GM12878 (cell line): ENCODE measurements at regions not wholly inside any gene's neighbourhood (a gene's known extent, or its start where the extent isn't known, plus 50 kb on each side); places are given as distances from the start of the nearest gene placed in this dataset.

Experiments
- ATF7 ChIP-seq: fragments of 450-650 bp; IDR thresholded peaks from 2 replicates; pipeline ENCODE4 v1.6.1; 2016; ENCODE audit warnings: low read depth, mild to moderate bottlenecking
- BACH1 ChIP-seq: fragments of 450-650 bp; IDR thresholded peaks from 2 replicates; pipeline ENCODE4 v1.6.1; 2017; ENCODE audit warnings: mild to moderate bottlenecking, borderline replicate concordance
- BCL11A ChIP-seq: IDR thresholded peaks from 2 replicates; pipeline ENCODE4 v1.6.1; 2011; ENCODE audit warnings: low read depth, low read length
- BMI1 ChIP-seq: fragments of 450-650 bp; IDR thresholded peaks from 2 replicates; pipeline ENCODE4 v1.6.1; 2016; ENCODE audit warnings: mild to moderate bottlenecking, moderate library complexity, borderline replicate concordance
- BRCA1 ChIP-seq: IDR thresholded peaks from 2 replicates; pipeline ENCODE4 v1.6.1; 2011; ENCODE audit warnings: low read depth, low read length, improper control_type of control experiment
- CBX5 ChIP-seq: sonication (generic); IDR thresholded peaks from 2 replicates; pipeline ENCODE4 v1.6.1; 2016; ENCODE audit warnings: low read depth, moderate library complexity, mild to moderate bottlenecking, inconsistent platforms
- CHD1 ChIP-seq: IDR thresholded peaks from 2 replicates; pipeline ENCODE4 v1.6.1; 2012; ENCODE audit warnings: low read depth, low read length, improper control_type of control experiment
- DPF2 ChIP-seq: fragments of 450-650 bp; IDR thresholded peaks from 2 replicates; pipeline ENCODE4 v1.6.1; 2017; ENCODE audit warnings: mild to moderate bottlenecking
- EP300 ChIP-seq, 2 experiments: fragments of 150-350 bp in 1 of 2; IDR thresholded peaks; 2 replicates each; pipeline ENCODE4 v1.6.1; 2011 to 2012; ENCODE audit warnings: low read depth in 2 of 2, low read length in 2 of 2, borderline replicate concordance in 1 of 2, improper control_type of control experiment in 1 of 2, inconsistent platforms in 1 of 2; ENCODE audit not compliant: control insufficient read depth in 1 of 2
- EZH2 ChIP-seq: IDR thresholded peaks from 2 replicates; pipeline ENCODE4 v1.6.1; 2012; ENCODE audit warnings: low read depth, mild to moderate bottlenecking, control low read depth, inconsistent platforms, low read length, borderline replicate concordance; ENCODE audit not compliant: control insufficient read depth
- FOXK2 ChIP-seq: fragments of 450-650 bp; IDR thresholded peaks from 2 replicates; pipeline ENCODE4 v1.6.1; 2017; ENCODE audit warnings: mild to moderate bottlenecking, moderate library complexity
- FOXM1 ChIP-seq: IDR thresholded peaks from 2 replicates; pipeline ENCODE4 v1.6.1; 2012; ENCODE audit warnings: low read depth, mild to moderate bottlenecking, inconsistent platforms, low read length, moderate library complexity
- IKZF1 ChIP-seq: fragments of 450-650 bp; conservative IDR thresholded peaks from 2 replicates; pipeline ENCODE4 v1.6.1; 2017; ENCODE audit warnings: antibody characterized with exemption, mild to moderate bottlenecking
- IKZF2 ChIP-seq, 2 experiments: fragments of 450-650 bp; IDR thresholded peaks; 2 replicates each; pipeline ENCODE4 v1.6.1; 2017; ENCODE audit warnings: mild to moderate bottlenecking in 2 of 2, moderate library complexity in 2 of 2
- MEF2B ChIP-seq: fragments of 450-650 bp; IDR thresholded peaks from 2 replicates; pipeline ENCODE4 v1.6.1; 2018; ENCODE audit warnings: mild to moderate bottlenecking, moderate library complexity; ENCODE audit not compliant: partially characterized antibody, poor library complexity, severe bottlenecking
- MTA3 ChIP-seq: IDR thresholded peaks from 2 replicates; pipeline ENCODE4 v1.6.1; 2012; ENCODE audit warnings: low read length, inconsistent platforms, borderline replicate concordance
- PML ChIP-seq: IDR thresholded peaks from 2 replicates; pipeline ENCODE4 v1.6.1; 2012; ENCODE audit warnings: low read length, inconsistent platforms
- POLR2AphosphoS2 ChIP-seq: IDR thresholded peaks from 2 replicates; pipeline ENCODE4 v1.6.1; 2011; ENCODE audit warnings: low read depth, mild to moderate bottlenecking, low read length, improper control_type of control experiment, moderate library complexity
- POLR2AphosphoS5 ChIP-seq: IDR thresholded peaks from 2 replicates; pipeline ENCODE4 v1.6.1; 2011; ENCODE audit warnings: mild to moderate bottlenecking, low read length, inconsistent platforms
- RAD51 ChIP-seq: fragments of 450-650 bp; IDR thresholded peaks from 2 replicates; pipeline ENCODE4 v1.6.1; 2016; ENCODE audit warnings: moderate library complexity, mild to moderate bottlenecking, inconsistent platforms
- RELA ChIP-seq: fragments of 450-650 bp; IDR thresholded peaks from 2 replicates; pipeline ENCODE4 v1.8.0; 2014; ENCODE audit warnings: borderline replicate concordance; ENCODE audit not compliant: partially characterized antibody
- SMAD5 ChIP-seq: IDR thresholded peaks from 2 replicates; pipeline ENCODE4 v1.6.1; 2016; ENCODE audit warnings: antibody characterized with exemption, low read depth
- ZBED1 ChIP-seq: IDR thresholded peaks from 2 replicates; pipeline ENCODE4 v1.6.1; 2016; ENCODE audit warnings: borderline replicate concordance
- ZNF384 ChIP-seq: IDR thresholded peaks from 2 replicates; pipeline ENCODE4 v1.6.1; 2012; ENCODE audit warnings: low read depth, mild to moderate bottlenecking, low read length, improper control_type of control experiment, borderline replicate concordance
- ZNF622 ChIP-seq: fragments of 450-650 bp; IDR thresholded peaks from 2 replicates; pipeline ENCODE4 v1.6.1; 2017; ENCODE audit warnings: mild to moderate bottlenecking, inconsistent platforms
- TF ChIP-seq, protein P1 (sequence below): fragments of 450-650 bp; IDR thresholded peaks from 2 replicates; pipeline ENCODE4 v1.6.1; 2017; ENCODE audit warnings: mild to moderate bottlenecking, low read depth, inconsistent platforms; ENCODE audit not compliant: poor library complexity, severe bottlenecking
- TF ChIP-seq, protein P2 (sequence below): fragments of 150-350 bp; IDR thresholded peaks from 2 replicates; pipeline ENCODE4 v1.6.1; 2016; ENCODE audit warnings: low read depth, low read length
- TF ChIP-seq, protein P3 (sequence below): fragments of 450-650 bp; IDR thresholded peaks from 2 replicates; pipeline ENCODE4 v1.6.1; 2014; ENCODE audit warnings: mild to moderate bottlenecking

DNA sequence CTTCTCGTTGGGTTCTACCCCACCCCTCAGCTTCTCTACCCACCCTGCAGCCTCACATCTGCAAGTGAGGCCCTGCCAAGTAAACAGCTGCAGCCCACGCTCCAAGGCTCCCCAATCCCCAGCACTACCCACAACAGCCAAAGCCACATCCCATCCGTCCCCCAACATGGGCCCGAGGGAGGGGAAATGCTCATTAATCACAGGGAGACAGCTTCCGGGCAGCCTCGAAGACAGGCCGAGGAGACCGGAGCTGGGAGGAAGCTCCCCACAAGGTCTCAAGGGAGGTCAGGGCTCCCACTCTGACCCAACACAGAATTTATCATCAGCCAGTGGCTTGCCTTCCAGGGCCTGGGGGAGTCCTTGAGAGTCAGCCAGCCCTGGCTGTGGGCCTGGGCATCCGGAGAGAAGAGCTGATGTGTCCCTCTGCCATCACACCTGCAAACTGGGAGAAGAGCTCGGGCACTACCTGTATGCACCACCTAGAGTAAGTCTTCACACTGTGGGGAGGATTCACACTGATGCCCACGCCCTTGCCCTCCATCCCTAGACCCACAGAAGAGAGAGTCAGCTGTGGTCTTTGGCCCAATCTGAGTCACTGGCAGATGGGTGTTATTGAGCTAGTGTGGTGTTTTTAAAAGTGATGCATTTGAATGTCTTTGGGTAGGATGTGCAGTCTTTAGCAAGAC, 115.5 kb upstream of the ZMIZ1 start (continued):
- no peak for TF ChIP-seq PML
- TF ChIP-seq ZNF384 = no peak
- no peak for TF ChIP-seq EZH2
- no peak for TF ChIP-seq BCL11A
- no peak for TF ChIP-seq POLR2AphosphoS2
- no peak for TF ChIP-seq CBX5
- TF ChIP-seq RELA = no peak
- no peak for TF ChIP-seq RAD51
- no peak for TF ChIP-seq EP300 (IDR thresholded peaks at IDR 0.05; ENCODE audit: borderline replicate concordance in 1 of 2, control insufficient read depth in 1 of 2, low read depth in 2 of 2, low read length in 2 of 2)
- no peak for TF ChIP-seq DPF2
- TF ChIP-seq BMI1 = no peak
- no peak for TF ChIP-seq SMAD5
- TF ChIP-seq FOXK2 = no peak
- no peak for TF ChIP-seq CHD1
- TF ChIP-seq BACH1 = no peak
- TF ChIP-seq, protein P1, sequence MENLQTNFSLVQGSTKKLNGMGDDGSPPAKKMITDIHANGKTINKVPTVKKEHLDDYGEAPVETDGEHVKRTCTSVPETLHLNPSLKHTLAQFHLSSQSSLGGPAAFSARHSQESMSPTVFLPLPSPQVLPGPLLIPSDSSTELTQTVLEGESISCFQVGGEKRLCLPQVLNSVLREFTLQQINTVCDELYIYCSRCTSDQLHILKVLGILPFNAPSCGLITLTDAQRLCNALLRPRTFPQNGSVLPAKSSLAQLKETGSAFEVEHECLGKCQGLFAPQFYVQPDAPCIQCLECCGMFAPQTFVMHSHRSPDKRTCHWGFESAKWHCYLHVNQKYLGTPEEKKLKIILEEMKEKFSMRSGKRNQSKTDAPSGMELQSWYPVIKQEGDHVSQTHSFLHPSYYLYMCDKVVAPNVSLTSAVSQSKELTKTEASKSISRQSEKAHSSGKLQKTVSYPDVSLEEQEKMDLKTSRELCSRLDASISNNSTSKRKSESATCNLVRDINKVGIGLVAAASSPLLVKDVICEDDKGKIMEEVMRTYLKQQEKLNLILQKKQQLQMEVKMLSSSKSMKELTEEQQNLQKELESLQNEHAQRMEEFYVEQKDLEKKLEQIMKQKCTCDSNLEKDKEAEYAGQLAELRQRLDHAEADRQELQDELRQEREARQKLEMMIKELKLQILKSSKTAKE = no peak
- TF ChIP-seq MEF2B = peak; percentile 76
- no peak for TF ChIP-seq FOXM1
- TF ChIP-seq ZNF622 = no peak
- TF ChIP-seq IKZF1 = peak; percentile 51
- no peak for TF ChIP-seq ATF7
- TF ChIP-seq ZBED1 = no peak
- TF ChIP-seq, protein P2, sequence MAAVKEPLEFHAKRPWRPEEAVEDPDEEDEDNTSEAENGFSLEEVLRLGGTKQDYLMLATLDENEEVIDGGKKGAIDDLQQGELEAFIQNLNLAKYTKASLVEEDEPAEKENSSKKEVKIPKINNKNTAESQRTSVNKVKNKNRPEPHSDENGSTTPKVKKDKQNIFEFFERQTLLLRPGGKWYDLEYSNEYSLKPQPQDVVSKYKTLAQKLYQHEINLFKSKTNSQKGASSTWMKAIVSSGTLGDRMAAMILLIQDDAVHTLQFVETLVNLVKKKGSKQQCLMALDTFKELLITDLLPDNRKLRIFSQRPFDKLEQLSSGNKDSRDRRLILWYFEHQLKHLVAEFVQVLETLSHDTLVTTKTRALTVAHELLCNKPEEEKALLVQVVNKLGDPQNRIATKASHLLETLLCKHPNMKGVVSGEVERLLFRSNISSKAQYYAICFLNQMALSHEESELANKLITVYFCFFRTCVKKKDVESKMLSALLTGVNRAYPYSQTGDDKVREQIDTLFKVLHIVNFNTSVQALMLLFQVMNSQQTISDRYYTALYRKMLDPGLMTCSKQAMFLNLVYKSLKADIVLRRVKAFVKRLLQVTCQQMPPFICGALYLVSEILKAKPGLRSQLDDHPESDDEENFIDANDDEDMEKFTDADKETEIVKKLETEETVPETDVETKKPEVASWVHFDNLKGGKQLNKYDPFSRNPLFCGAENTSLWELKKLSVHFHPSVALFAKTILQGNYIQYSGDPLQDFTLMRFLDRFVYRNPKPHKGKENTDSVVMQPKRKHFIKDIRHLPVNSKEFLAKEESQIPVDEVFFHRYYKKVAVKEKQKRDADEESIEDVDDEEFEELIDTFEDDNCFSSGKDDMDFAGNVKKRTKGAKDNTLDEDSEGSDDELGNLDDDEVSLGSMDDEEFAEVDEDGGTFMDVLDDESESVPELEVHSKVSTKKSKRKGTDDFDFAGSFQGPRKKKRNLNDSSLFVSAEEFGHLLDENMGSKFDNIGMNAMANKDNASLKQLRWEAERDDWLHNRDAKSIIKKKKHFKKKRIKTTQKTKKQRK = no peak
- TF ChIP-seq, protein P3, sequence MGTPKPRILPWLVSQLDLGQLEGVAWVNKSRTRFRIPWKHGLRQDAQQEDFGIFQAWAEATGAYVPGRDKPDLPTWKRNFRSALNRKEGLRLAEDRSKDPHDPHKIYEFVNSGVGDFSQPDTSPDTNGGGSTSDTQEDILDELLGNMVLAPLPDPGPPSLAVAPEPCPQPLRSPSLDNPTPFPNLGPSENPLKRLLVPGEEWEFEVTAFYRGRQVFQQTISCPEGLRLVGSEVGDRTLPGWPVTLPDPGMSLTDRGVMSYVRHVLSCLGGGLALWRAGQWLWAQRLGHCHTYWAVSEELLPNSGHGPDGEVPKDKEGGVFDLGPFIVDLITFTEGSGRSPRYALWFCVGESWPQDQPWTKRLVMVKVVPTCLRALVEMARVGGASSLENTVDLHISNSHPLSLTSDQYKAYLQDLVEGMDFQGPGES = no peak
- no peak for TF ChIP-seq POLR2AphosphoS5
- TF ChIP-seq BRCA1 = no peak
- TF ChIP-seq MTA3 = no peak
- TF ChIP-seq IKZF2 (IDR thresholded peaks at IDR 0.05) = peak; percentile 29 to 42; a peak in 2 of 4 replicates
